ENCODE measurements at regions not wholly inside any gene's neighbourhood (a gene's known extent, or its start where the extent isn't known, plus 50 kb on each side); places are given as distances from the start of the nearest gene placed in this dataset.

GRCh38 chr9:24624481-24624880 is 78.8 kb upstream of the IZUMO3 start:
- Histone ChIP-seq H3K9me3 (ENCODE audit: control insufficient read depth, low read depth, low read length) (no peaks in the 10 kb centered on the region), H3K27me3 (ENCODE audit: control insufficient read depth, insufficient read depth, low read length) (no peaks in the 10 kb centered on the region), H3K4me3 (ENCODE audit: low read length) (no peak overlapping the region), H3K4me1 (ENCODE audit: control insufficient read depth, low read depth, low read length) (no peaks in the 10 kb centered on the region), H3K27ac (ENCODE audit: low read length) (no peak overlapping the region), H3K36me3 (ENCODE audit: control insufficient read depth, low read depth, low read length) (no peaks in the 10 kb centered on the region), H3K9ac (ENCODE audit: low read length) (no peak overlapping the region)

- Histone ChIP-seq H3K36me3 (ENCODE audit: control insufficient read depth, low read depth, low read length) (no peaks in the 10 kb centered on the region), H3K27me3 (ENCODE audit: control insufficient read depth, insufficient read depth, low read length) (no peaks in the 10 kb centered on the region), H3K4me3 (ENCODE audit: low read length) (no peak overlapping the region), H3K27ac (ENCODE audit: low read length) (no peak overlapping the region), H3K9me3 (ENCODE audit: control insufficient read depth, low read depth, low read length) (no peaks in the 10 kb centered on the region), H3K4me1 (ENCODE audit: control insufficient read depth, low read depth, low read length) (no peaks in the 10 kb centered on the region), H3K9ac (ENCODE audit: low read length) (no peak overlapping the region)
These were observed 75.0 kb upstream of the IZUMO3 start for GRCh38 chr9:24620741-24621140.

GRCh38 chr9:24616863-24617262 is 71.2 kb upstream of the IZUMO3 start:
- Histone ChIP-seq H3K36me3 (ENCODE audit: control insufficient read depth, low read depth, low read length) (no peaks in the 10 kb centered on the region), H3K9ac (ENCODE audit: low read length) (no peak overlapping the region), H3K27me3 (ENCODE audit: control insufficient read depth, insufficient read depth, low read length) (no peaks in the 10 kb centered on the region), H3K4me3 (ENCODE audit: low read length) (no peak overlapping the region), H3K9me3 (ENCODE audit: control insufficient read depth, low read depth, low read length) (no peaks in the 10 kb centered on the region), H3K27ac (ENCODE audit: low read length) (no peak overlapping the region), H3K4me1 (ENCODE audit: control insufficient read depth, low read depth, low read length) (peaks cover 3% of the 10 kb centered on the region)

- Histone ChIP-seq H3K27ac (ENCODE audit: low read length) (no peak overlapping the region), H3K9me3 (ENCODE audit: control insufficient read depth, low read depth, low read length) (no peaks in the 10 kb centered on the region), H3K27me3 (ENCODE audit: control insufficient read depth, insufficient read depth, low read length) (no peaks in the 10 kb centered on the region), H3K4me1 (ENCODE audit: control insufficient read depth, low read depth, low read length) (peaks cover 3% of the 10 kb centered on the region), H3K9ac (ENCODE audit: low read length) (no peak overlapping the region), H3K4me3 (ENCODE audit: low read length) (no peak overlapping the region), H3K36me3 (ENCODE audit: control insufficient read depth, low read depth, low read length) (no peaks in the 10 kb centered on the region)
These were observed 68.4 kb upstream of the IZUMO3 start for GRCh38 chr9:24614070-24614469.

GRCh38 chr9:24608599-24608998 is 62.9 kb upstream of the IZUMO3 start:
- Histone ChIP-seq H3K27ac (ENCODE audit: low read length) (no peak overlapping the region), H3K27me3 (ENCODE audit: control insufficient read depth, insufficient read depth, low read length) (no peaks in the 10 kb centered on the region), H3K36me3 (ENCODE audit: control insufficient read depth, low read depth, low read length) (no peaks in the 10 kb centered on the region), H3K9ac (ENCODE audit: low read length) (no peak overlapping the region), H3K4me3 (ENCODE audit: low read length) (no peak overlapping the region), H3K9me3 (ENCODE audit: control insufficient read depth, low read depth, low read length) (no peaks in the 10 kb centered on the region), H3K4me1 (ENCODE audit: control insufficient read depth, low read depth, low read length) (peaks cover 6% of the 10 kb centered on the region)

GRCh38 chr9:24602693-24603352 is 57.1 kb upstream of the IZUMO3 start:
- Histone ChIP-seq H3K36me3 (ENCODE audit: control insufficient read depth, low read depth, low read length) (no peaks in the 10 kb centered on the region), H3K4me1 (ENCODE audit: control insufficient read depth, low read depth, low read length) (peaks cover 8% of the 10 kb centered on the region), H3K9ac (ENCODE audit: low read length) (no peak overlapping the region), H3K4me3 (ENCODE audit: low read length) (no peak overlapping the region), H3K27me3 (ENCODE audit: control insufficient read depth, insufficient read depth, low read length) (no peaks in the 10 kb centered on the region), H3K9me3 (ENCODE audit: control insufficient read depth, low read depth, low read length) (no peaks in the 10 kb centered on the region), H3K27ac (ENCODE audit: low read length) (no peak overlapping the region)

Data from iPS-18a (cell line).